Ascending aorta (tissue), 2 donors: ENCODE measurements at regions not wholly inside any gene's neighbourhood (a gene's known extent, or its start where the extent isn't known, plus 50 kb on each side); places are given as distances from the start of the nearest gene placed in this dataset.

Experiments used
- DNase-seq, 2 donors: peaks; one replicate each; pipeline ENCODE4 v3.0.0-alpha.2; 2019; ENCODE audit warnings: low spot score in 2 of 2
- H3K27ac ChIP-seq, 2 donors: fragments of 200-600 bp; sonication (generic); one replicate each; pipeline ENCODE4 v1.5.1; 2016 to 2017; ENCODE audit warnings: mild to moderate bottlenecking in 1 of 2
- H3K27me3 ChIP-seq: fragments of 200-600 bp; sonication (generic); one replicate; pipeline ENCODE4 v1.5.1; 2017
- H3K36me3 ChIP-seq, 2 donors: fragments of 200-600 bp; sonication (generic); one replicate each; pipeline ENCODE4 v1.5.1; 2016
- H3K4me1 ChIP-seq, 2 donors: fragments of 200-600 bp; sonication (generic); one replicate each; pipeline ENCODE4 v1.5.1; 2016 to 2017; ENCODE audit warnings: mild to moderate bottlenecking in 1 of 2
- H3K4me3 ChIP-seq, 2 donors: fragments of 200-600 bp; sonication (generic); one replicate each; pipeline ENCODE4 v1.5.1; 2016 to 2017; ENCODE audit warnings: mild to moderate bottlenecking in 1 of 2
- H3K9me3 ChIP-seq, 2 donors: fragments of 200-600 bp; sonication (generic); one replicate each; pipeline ENCODE4 v1.5.1; 2016
- intact Hi-C: fragments of 100-400 bp; cut with DNase I; formaldehyde crosslinking; loops from one replicate; pipeline ENCODE4 v1.15.1; 2023
- TF ChIP-seq, protein P1 (sequence below), 3 experiments: fragments of 200-600 bp in 2 of 3; fragments of 450-650 bp in 1 of 3; sonication (generic) in 2 of 3; IDR thresholded peaks; one replicate each; pipeline ENCODE4 v1.5.1; 2016 to 2019; ENCODE audit warnings: antibody characterized with exemption in 3 of 3, mild to moderate bottlenecking in 1 of 3, moderate library complexity in 1 of 3

DNA sequence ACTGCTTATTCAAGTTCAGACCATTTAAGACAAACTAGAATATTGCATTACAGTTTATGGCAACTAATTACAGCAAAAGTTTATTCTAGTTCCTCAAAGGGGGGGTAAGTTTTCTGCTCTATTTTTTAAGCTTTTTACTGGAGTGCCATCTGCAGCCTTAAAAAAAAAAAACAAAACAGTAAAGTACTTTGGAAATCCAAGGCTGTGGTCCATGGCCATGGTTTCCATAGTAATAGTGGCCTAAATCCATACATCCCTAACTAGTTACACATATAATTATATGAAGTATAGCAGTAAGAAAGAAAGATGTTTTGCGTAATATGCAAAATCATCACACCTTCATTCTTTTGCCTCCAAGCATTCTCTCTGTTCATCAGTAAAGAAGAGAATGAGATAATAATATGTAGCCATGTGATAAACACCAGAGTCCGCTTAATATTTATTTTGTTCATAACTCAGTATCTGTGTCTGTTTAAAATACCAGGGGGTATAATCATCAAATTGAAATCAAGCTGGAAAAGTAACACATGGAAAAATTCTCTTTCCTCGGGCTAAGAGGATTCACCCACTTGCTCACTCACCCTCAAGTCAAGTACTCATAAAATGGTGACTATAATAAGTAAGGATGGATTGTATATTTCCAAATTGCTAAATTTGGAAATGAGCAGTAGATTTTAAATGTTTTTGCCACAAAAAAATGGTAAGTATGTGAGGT, 301.1 kb upstream of the RND3 start:
- no peak for DNase-seq
- Histone ChIP-seq H3K4me1 (no peaks in the 10 kb centered on the region), H3K9me3 (peaks cover 0 to 5% of the 10 kb centered on the region in 2 donors), H3K36me3 (no peaks in the 10 kb centered on the region), H3K27ac (no peak overlapping the region), H3K4me3 (no peak overlapping the region), H3K27me3 (no peaks in the 10 kb centered on the region)
- TF ChIP-seq, protein P1, sequence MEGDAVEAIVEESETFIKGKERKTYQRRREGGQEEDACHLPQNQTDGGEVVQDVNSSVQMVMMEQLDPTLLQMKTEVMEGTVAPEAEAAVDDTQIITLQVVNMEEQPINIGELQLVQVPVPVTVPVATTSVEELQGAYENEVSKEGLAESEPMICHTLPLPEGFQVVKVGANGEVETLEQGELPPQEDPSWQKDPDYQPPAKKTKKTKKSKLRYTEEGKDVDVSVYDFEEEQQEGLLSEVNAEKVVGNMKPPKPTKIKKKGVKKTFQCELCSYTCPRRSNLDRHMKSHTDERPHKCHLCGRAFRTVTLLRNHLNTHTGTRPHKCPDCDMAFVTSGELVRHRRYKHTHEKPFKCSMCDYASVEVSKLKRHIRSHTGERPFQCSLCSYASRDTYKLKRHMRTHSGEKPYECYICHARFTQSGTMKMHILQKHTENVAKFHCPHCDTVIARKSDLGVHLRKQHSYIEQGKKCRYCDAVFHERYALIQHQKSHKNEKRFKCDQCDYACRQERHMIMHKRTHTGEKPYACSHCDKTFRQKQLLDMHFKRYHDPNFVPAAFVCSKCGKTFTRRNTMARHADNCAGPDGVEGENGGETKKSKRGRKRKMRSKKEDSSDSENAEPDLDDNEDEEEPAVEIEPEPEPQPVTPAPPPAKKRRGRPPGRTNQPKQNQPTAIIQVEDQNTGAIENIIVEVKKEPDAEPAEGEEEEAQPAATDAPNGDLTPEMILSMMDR (IDR thresholded peaks at IDR 0.05) = no peak
- intact Hi-C loops = no loop called here

- H3K4me3 ChIP-seq = no peak overlapping the region
- TF ChIP-seq, protein P1 (IDR thresholded peaks at IDR 0.05) = no peak
- H3K4me1 ChIP-seq = no peaks in the 10 kb centered on the region
- no peak overlapping the region for H3K27ac ChIP-seq
- H3K9me3 ChIP-seq = peaks cover 0 to 5% of the 10 kb centered on the region in 2 donors
- H3K36me3 ChIP-seq = no peaks in the 10 kb centered on the region
- DNase-seq = no peak
- intact Hi-C loops = no loop called here
- H3K27me3 ChIP-seq = no peaks in the 10 kb centered on the region
Observed at GRCh38 chr2:150787353-150788093, 300.1 kb upstream of the RND3 start.

GRCh38 chr2:150784389-150784788, 296.9 kb upstream of the RND3 start:
- no peak overlapping the region for H3K27ac ChIP-seq
- TF ChIP-seq, protein P1 (IDR thresholded peaks at IDR 0.05) = no peak
- no peaks in the 10 kb centered on the region for H3K9me3 ChIP-seq
- no peak for DNase-seq
- H3K4me3 ChIP-seq = no peak overlapping the region
- H3K4me1 ChIP-seq = no peaks in the 10 kb centered on the region
- intact Hi-C loops = no loop called here
- H3K27me3 ChIP-seq = no peaks in the 10 kb centered on the region
- no peaks in the 10 kb centered on the region for H3K36me3 ChIP-seq

- Histone ChIP-seq H3K4me3 (no peak overlapping the region), H3K36me3 (no peaks in the 10 kb centered on the region), H3K4me1 (no peaks in the 10 kb centered on the region), H3K9me3 (no peaks in the 10 kb centered on the region), H3K27ac (no peak overlapping the region), H3K27me3 (no peaks in the 10 kb centered on the region)
- no peak for DNase-seq
- intact Hi-C loops = no loop called here
- TF ChIP-seq, protein P1 (IDR thresholded peaks at IDR 0.05) = no peak
Observed at GRCh38 chr2:150783896-150784295, 296.4 kb upstream of the RND3 start.

- H3K27ac ChIP-seq = no peak overlapping the region
- no peaks in the 10 kb centered on the region for H3K36me3 ChIP-seq
- H3K9me3 ChIP-seq = no peaks in the 10 kb centered on the region
- H3K4me3 ChIP-seq = no peak overlapping the region
- intact Hi-C loops = no loop called here
- no peaks in the 10 kb centered on the region for H3K27me3 ChIP-seq
- DNase-seq = no peak
- TF ChIP-seq, protein P1 (IDR thresholded peaks at IDR 0.05) = no peak
- no peaks in the 10 kb centered on the region for H3K4me1 ChIP-seq
Observed at GRCh38 chr2:150783015-150783414, 295.5 kb upstream of the RND3 start.
